ENCODE measurements at regions not wholly inside any gene's neighbourhood (a gene's known extent, or its start where the extent isn't known, plus 50 kb on each side); places are given as distances from the start of the nearest gene placed in this dataset.

DNA sequence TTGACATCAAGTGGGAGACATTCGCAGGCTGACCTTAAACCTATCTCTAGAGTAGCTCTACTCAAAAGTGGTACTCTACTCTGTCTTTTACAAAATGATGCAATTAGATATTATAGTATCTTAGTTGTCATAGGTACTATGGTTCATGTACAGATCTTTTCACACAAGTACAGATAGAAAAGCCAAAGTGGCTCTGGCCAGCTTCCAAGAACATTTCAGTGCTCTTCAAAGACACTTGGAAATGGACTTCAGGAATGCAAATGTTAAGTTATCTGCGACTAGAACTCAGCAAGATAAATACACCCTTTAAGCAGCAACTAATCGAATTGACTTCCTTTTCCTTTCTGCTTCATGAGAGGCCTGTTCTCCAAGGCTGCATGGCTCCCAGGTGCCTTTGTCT, 718.7 kb upstream of the FAM98A start:
- Histone ChIP-seq H3K9ac (ENCODE audit: insufficient read depth in 1 of 2, low read length in 2 of 2) (no peak overlapping the region), H3K4me3 (no peak overlapping the region), H3K4me1 (ENCODE audit: control insufficient read depth in 5 of 5, insufficient read depth in 5 of 5, low read length in 5 of 5) (peaks cover 0 to 4% (median 0%) of the 10 kb centered on the region in 5 donors), H3K27me3 (ENCODE audit: control insufficient read depth in 3 of 3, insufficient read depth in 3 of 3, low read length in 2 of 3) (no peaks in the 10 kb centered on the region), H3K27ac (ENCODE audit: low read depth in 1 of 2, low read length in 1 of 2) (no peak overlapping the region), H3K9me3 (ENCODE audit: control insufficient read depth in 4 of 4, insufficient read depth in 3 of 4, low read length in 3 of 4) (no peaks in the 10 kb centered on the region), H3K36me3 (ENCODE audit: control insufficient read depth in 4 of 4, insufficient read depth in 4 of 4, low read length in 4 of 4) (no peaks in the 10 kb centered on the region)
- WGBS, 2 donors = 34 to 61% methylated on average over 3 of the region's 3 CpGs
- DNase-seq (peak; percentile 38 to 55 (median 51)), ATAC-seq (ENCODE audit: insufficient read depth, low FRiP score) (peak; percentile 60)
- TF ChIP-seq CTCF (IDR thresholded peaks at IDR 0.05; ENCODE audit: control extremely low read depth, extremely low read depth) = no peak

DNA sequence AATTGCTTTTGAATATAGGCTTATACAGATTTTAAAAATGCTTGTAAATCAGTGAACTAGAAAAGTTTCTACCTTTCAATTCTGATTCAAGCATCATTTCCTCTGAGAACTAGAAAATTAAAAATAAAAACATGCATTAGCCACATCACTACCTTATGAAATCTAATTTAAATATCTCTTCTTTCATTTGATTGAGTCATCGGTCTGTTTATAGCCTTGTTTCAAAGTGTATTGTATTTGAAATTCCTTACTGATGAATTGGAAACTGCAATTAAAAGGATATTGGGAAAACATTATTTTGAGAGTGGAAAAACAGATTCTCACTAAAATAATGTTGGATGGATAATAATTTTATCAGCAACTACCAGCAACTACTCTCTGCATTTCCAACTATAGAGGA, 717.7 kb upstream of the FAM98A start:
- no peak overlapping the region for H3K9ac ChIP-seq (ENCODE audit: insufficient read depth in 1 of 2, low read length in 2 of 2)
- DNase-seq (no peak), ATAC-seq (ENCODE audit: insufficient read depth, low FRiP score) (no peak)
- H3K36me3 ChIP-seq (ENCODE audit: control insufficient read depth in 4 of 4, insufficient read depth in 4 of 4, low read length in 4 of 4) = no peaks in the 10 kb centered on the region
- no peak for TF ChIP-seq CTCF (IDR thresholded peaks at IDR 0.05; ENCODE audit: control extremely low read depth, extremely low read depth)
- no peak overlapping the region for H3K27ac ChIP-seq (ENCODE audit: low read depth in 1 of 2, low read length in 1 of 2)
- H3K27me3 ChIP-seq (ENCODE audit: control insufficient read depth in 3 of 3, insufficient read depth in 3 of 3, low read length in 2 of 3) = no peaks in the 10 kb centered on the region
- WGBS, 2 donors = 90 to 93% methylated on average over 1 of the region's 1 CpG
- H3K4me1 ChIP-seq (ENCODE audit: control insufficient read depth in 5 of 5, insufficient read depth in 5 of 5, low read length in 5 of 5) = peaks cover 0 to 4% (median 0%) of the 10 kb centered on the region in 5 donors
- H3K4me3 ChIP-seq = no peak overlapping the region
- no peaks in the 10 kb centered on the region for H3K9me3 ChIP-seq (ENCODE audit: control insufficient read depth in 4 of 4, insufficient read depth in 3 of 4, low read length in 3 of 4)

DNA sequence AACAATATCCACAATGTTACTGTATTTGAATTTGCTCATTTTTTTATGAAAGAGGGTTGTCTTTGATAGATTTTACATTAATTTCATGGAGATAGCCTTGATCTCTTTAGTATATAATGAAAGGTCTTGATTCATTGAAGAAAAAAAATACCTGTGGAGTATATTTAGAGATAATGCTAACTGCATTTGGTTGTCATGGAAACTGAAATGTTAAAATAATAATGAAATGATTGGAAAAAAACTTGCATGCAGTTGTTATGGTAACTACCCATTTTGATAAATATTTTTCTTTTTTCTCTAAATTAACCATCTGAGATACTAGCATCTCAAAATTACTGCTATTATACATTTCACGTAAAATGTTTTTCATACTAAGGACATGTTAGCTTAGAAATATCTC, 712.7 kb upstream of the FAM98A start:
- TF ChIP-seq CTCF (IDR thresholded peaks at IDR 0.05; ENCODE audit: control extremely low read depth, extremely low read depth) = no peak
- H3K36me3 ChIP-seq (ENCODE audit: control insufficient read depth in 4 of 4, insufficient read depth in 4 of 4, low read length in 4 of 4) = no peaks in the 10 kb centered on the region
- H3K4me3 ChIP-seq = no peak overlapping the region
- ATAC-seq (ENCODE audit: insufficient read depth, low FRiP score) (no peak), DNase-seq (no peak)
- WGBS, 2 donors = 46 to 97% methylated on average over 1 of the region's 1 CpG
- no peak overlapping the region for H3K9ac ChIP-seq (ENCODE audit: insufficient read depth in 1 of 2, low read length in 2 of 2)
- H3K4me1 ChIP-seq (ENCODE audit: control insufficient read depth in 5 of 5, insufficient read depth in 5 of 5, low read length in 5 of 5) = no peaks in the 10 kb centered on the region
- H3K9me3 ChIP-seq (ENCODE audit: control insufficient read depth in 4 of 4, insufficient read depth in 3 of 4, low read length in 3 of 4) = no peaks in the 10 kb centered on the region
- no peaks in the 10 kb centered on the region for H3K27me3 ChIP-seq (ENCODE audit: control insufficient read depth in 3 of 3, insufficient read depth in 3 of 3, low read length in 2 of 3)
- no peak overlapping the region for H3K27ac ChIP-seq (ENCODE audit: low read depth in 1 of 2, low read length in 1 of 2)

DNA sequence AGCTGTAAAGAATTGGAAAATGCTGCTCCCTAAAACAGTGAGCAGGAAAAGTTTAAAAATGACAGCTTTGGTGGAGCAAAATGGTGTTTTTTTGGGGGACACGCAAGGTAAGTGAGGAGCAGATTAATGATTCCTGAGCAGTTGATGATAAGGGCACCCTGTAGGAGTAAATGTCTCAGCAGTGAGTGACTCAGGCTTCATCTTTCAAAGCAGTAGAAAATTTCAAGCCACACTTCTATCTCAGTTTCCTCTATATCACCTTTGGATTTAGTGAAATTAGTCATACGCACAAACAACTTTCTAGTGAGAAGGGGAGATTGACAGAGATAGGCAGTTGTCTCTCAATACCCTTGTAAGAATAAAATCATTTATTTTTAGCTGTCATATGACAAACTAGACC, 709.0 kb upstream of the FAM98A start:
- TF ChIP-seq CTCF (IDR thresholded peaks at IDR 0.05; ENCODE audit: control extremely low read depth, extremely low read depth) = no peak
- Histone ChIP-seq H3K9ac (ENCODE audit: insufficient read depth in 1 of 2, low read length in 2 of 2) (no peak overlapping the region), H3K4me3 (no peak overlapping the region), H3K36me3 (ENCODE audit: control insufficient read depth in 4 of 4, insufficient read depth in 4 of 4, low read length in 4 of 4) (no peaks in the 10 kb centered on the region), H3K27me3 (ENCODE audit: control insufficient read depth in 3 of 3, insufficient read depth in 3 of 3, low read length in 2 of 3) (no peaks in the 10 kb centered on the region), H3K4me1 (ENCODE audit: control insufficient read depth in 5 of 5, insufficient read depth in 5 of 5, low read length in 5 of 5) (no peaks in the 10 kb centered on the region), H3K27ac (ENCODE audit: low read depth in 1 of 2, low read length in 1 of 2) (no peak overlapping the region), H3K9me3 (ENCODE audit: control insufficient read depth in 4 of 4, insufficient read depth in 3 of 4, low read length in 3 of 4) (no peaks in the 10 kb centered on the region)
- no peak for ATAC-seq (ENCODE audit: insufficient read depth, low FRiP score)
- DNase-seq = no peak
- 93 to 98% methylated on average over 2 of the region's 2 CpGs for WGBS, 2 donors

Data from lung (tissue), 11 donors.